AML-193 (cell line): ENCODE measurements at regions not wholly inside any gene's neighbourhood (a gene's known extent, or its start where the extent isn't known, plus 50 kb on each side); places are given as distances from the start of the nearest gene placed in this dataset.

Experiments used
- DNase-seq, 2 experiments: peaks; one replicate each; lab custom pipeline; 2025; lab: John Stamatoyannopoulos, UW

GRCh38 chr5:8981496-8981895, 564.4 kb downstream of the SEMA5A start:
- no peak for DNase-seq

DNA sequence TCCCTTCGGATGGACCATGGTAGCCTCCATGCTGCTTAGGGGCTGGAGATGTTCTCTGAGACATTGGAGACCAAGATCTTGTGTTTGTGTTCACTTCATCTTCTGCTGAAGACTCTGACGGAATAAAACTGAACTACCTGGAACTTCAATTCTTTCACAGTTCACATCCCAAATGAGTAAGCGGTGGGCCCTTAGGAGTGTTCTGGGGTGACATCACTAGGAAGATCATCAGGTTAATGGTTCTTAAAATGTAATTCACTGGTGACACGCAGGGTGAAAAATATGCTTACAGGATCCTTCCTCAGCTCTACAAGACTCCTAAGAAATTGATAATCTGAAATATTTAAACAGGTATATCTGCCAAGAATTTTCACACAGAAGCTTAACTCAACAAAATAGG, 561.5 kb downstream of the SEMA5A start:
- DNase-seq, result no peak
